ENCODE measurements at regions not wholly inside any gene's neighbourhood (a gene's known extent, or its start where the extent isn't known, plus 50 kb on each side); places are given as distances from the start of the nearest gene placed in this dataset.

- no peak for TF ChIP-seq EGR1 (IDR thresholded peaks at IDR 0.05)
These were observed 144.9 kb downstream of the HGF start for GRCh38 chr7:81624650-81625631.

- no peak for TF ChIP-seq TCF12 (IDR thresholded peaks at IDR 0.05; ENCODE audit: low read depth)
- TF ChIP-seq EP300 (IDR thresholded peaks at IDR 0.05; ENCODE audit: borderline replicate concordance), result no peak
These were observed 145.7 kb downstream of the HGF start for GRCh38 chr7:81624021-81624592.

GRCh38 chr7:81623251-81623855, 146.5 kb downstream of the HGF start:
- TF ChIP-seq MAX (IDR thresholded peaks at IDR 0.05) (no peak), RAD21 (IDR thresholded peaks at IDR 0.05; ENCODE audit: low read depth) (no peak), TEAD4 (IDR thresholded peaks at IDR 0.05) (no peak), EP300 (IDR thresholded peaks at IDR 0.05; ENCODE audit: borderline replicate concordance) (no peak), TCF12 (IDR thresholded peaks at IDR 0.05; ENCODE audit: low read depth) (no peak), CEBPB (IDR thresholded peaks at IDR 0.05) (no peak), CREB1 (IDR thresholded peaks at IDR 0.05; ENCODE audit: low read depth) (no peak), TAF1 (IDR thresholded peaks at IDR 0.05; ENCODE audit: low read depth) (no peak), YY1 (IDR thresholded peaks at IDR 0.05; ENCODE audit: low read depth) (no peak), EGR1 (IDR thresholded peaks at IDR 0.05) (no peak), NFIC (IDR thresholded peaks at IDR 0.05) (no peak), FOXM1 (IDR thresholded peaks at IDR 0.05; ENCODE audit: borderline replicate concordance, low read depth) (no peak), REST (IDR thresholded peaks at IDR 0.05; ENCODE audit: low read depth) (no peak), USF1 (IDR thresholded peaks at IDR 0.05) (no peak), ZBTB7A (IDR thresholded peaks at IDR 0.05; ENCODE audit: low read depth) (no peak)

- TF ChIP-seq EP300 (IDR thresholded peaks at IDR 0.05; ENCODE audit: borderline replicate concordance) (no peak), ZBTB7A (IDR thresholded peaks at IDR 0.05; ENCODE audit: low read depth) (no peak), YY1 (IDR thresholded peaks at IDR 0.05; ENCODE audit: low read depth) (no peak), REST (IDR thresholded peaks at IDR 0.05; ENCODE audit: low read depth) (no peak), TEAD4 (IDR thresholded peaks at IDR 0.05) (no peak), NFIC (IDR thresholded peaks at IDR 0.05) (no peak), USF1 (IDR thresholded peaks at IDR 0.05) (no peak), RAD21 (IDR thresholded peaks at IDR 0.05; ENCODE audit: low read depth) (no peak), CREB1 (IDR thresholded peaks at IDR 0.05; ENCODE audit: low read depth) (no peak), FOXM1 (IDR thresholded peaks at IDR 0.05; ENCODE audit: borderline replicate concordance, low read depth) (no peak), MAX (IDR thresholded peaks at IDR 0.05) (no peak), EGR1 (IDR thresholded peaks at IDR 0.05) (no peak), CEBPB (IDR thresholded peaks at IDR 0.05) (no peak), TCF12 (IDR thresholded peaks at IDR 0.05; ENCODE audit: low read depth) (no peak), TAF1 (IDR thresholded peaks at IDR 0.05; ENCODE audit: low read depth) (no peak)
These were observed 148.0 kb downstream of the HGF start for GRCh38 chr7:81621893-81622292.

- no peak for TF ChIP-seq FOXM1 (IDR thresholded peaks at IDR 0.05; ENCODE audit: borderline replicate concordance, low read depth)
- no peak for TF ChIP-seq TCF12 (IDR thresholded peaks at IDR 0.05; ENCODE audit: low read depth)
- TF ChIP-seq NFIC (IDR thresholded peaks at IDR 0.05), result no peak
- TF ChIP-seq MAX (IDR thresholded peaks at IDR 0.05), result no peak
- no peak for TF ChIP-seq EGR1 (IDR thresholded peaks at IDR 0.05)
- no peak for TF ChIP-seq YY1 (IDR thresholded peaks at IDR 0.05; ENCODE audit: low read depth)
- no peak for TF ChIP-seq CEBPB (IDR thresholded peaks at IDR 0.05)
- TF ChIP-seq EP300 (IDR thresholded peaks at IDR 0.05; ENCODE audit: borderline replicate concordance), result no peak
- no peak for TF ChIP-seq ZBTB7A (IDR thresholded peaks at IDR 0.05; ENCODE audit: low read depth)
- no peak for TF ChIP-seq RAD21 (IDR thresholded peaks at IDR 0.05; ENCODE audit: low read depth)
- no peak for TF ChIP-seq TEAD4 (IDR thresholded peaks at IDR 0.05)
- TF ChIP-seq REST (IDR thresholded peaks at IDR 0.05; ENCODE audit: low read depth), result no peak
These were observed 151.3 kb downstream of the HGF start for GRCh38 chr7:81618396-81619014.

All from Ishikawa (cell line).